GM19395 (cell line): ENCODE measurements at regions not wholly inside any gene's neighbourhood (a gene's known extent, or its start where the extent isn't known, plus 50 kb on each side); places are given as distances from the start of the nearest gene placed in this dataset.

Experiments
- ATAC-seq: cut with Tn5 transposase; IDR thresholded peaks from one replicate; pipeline ENCODE4 v1.9.1; 2021; ENCODE audit warnings: mild to moderate bottlenecking, moderate library complexity; ENCODE audit not compliant: unreplicated experiment

DNA sequence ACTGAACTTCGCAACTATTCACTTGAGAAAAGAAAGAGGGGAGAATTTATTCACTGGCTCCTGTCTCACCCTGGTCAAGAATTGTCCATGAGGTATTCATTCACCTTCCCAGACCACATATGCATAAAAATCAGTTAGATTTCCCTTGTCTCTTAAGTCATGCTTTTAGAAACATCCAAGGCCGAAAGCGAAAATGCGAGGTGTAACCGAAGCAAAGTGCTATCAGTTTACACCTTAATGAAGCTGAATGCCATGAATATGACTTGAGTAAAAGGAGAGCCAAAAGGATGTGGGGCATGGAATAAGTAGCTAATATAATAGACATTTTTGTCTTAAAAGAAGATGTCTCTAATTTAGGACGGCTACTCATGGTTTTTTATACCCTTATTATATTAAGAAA lies 965.6 kb upstream of the CHORDC1 start:
- ATAC-seq = no peak

DNA sequence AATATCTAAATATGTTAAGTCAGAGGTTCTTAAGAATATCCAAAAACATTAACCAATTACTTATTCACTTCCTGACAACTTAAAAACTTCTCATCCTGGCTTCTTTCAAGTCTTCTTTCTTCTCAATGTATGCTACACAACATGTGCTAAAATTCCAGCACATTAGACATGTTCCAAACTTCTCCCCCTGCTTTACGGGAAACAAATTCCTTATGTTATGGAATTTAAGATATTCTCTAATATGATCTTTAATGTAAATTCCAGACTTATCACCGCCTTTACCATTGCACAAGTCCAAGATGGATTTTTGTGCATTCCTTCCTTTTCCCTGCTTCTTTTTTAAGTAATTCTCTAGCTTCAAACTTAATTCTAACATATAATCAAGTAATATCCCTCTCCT lies 964.5 kb upstream of the CHORDC1 start:
- ATAC-seq = no peak

DNA sequence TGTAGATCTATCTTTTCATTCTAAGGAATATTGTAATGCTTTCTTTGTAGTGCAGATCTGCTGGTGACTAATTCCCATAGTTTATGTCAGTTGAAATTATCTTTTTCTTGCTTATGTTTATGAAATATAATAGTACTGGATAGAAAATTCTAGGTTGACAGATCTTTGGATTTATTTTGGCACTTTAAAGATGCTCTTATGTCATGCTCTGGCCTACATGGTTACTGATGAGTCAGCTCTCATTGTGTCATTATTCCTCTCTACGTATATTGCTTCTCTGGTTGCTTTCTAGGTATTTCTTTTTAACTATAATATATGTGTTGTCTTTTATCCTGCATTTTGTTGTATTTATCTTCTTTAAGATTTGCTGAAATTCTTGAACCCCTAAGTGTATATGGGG lies 955.5 kb upstream of the CHORDC1 start:
- ATAC-seq = no peak

DNA sequence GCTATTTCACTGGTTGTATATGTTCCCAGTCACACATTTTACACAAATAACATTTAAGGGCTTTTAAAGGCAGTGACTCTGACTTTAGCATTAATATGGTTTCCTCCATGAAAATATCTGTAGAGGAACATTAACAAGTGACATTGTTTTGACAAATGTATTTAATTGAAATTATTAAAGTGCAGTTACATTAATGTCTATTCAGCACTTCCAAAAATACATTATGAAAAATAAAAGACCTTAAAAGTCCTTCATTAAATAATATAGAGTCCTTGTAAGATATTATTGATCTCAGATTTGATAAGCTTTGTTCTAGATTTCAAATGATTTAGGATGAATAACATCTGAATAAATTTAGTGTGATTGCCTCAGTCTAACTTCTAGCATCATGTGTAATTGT lies 951.9 kb upstream of the CHORDC1 start:
- ATAC-seq = no peak

DNA sequence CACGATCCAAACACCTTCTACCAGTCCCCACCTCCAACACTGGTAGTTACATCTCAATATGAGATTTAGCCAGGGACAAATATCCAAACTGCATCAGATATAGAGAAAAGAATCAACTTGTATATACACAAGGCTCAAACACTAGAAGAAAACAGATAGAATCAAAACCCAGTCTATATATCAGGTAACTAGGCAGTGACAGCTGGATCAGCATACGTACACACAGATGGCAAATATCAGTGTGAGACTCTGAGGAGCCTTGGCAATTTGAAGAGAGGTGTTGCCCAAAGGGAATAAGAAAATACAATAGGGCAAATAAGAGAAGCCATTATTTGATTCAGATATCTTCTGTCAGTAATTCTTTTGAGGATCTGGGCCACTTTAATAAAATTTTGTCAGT lies 951.3 kb upstream of the CHORDC1 start:
- ATAC-seq = no peak

DNA sequence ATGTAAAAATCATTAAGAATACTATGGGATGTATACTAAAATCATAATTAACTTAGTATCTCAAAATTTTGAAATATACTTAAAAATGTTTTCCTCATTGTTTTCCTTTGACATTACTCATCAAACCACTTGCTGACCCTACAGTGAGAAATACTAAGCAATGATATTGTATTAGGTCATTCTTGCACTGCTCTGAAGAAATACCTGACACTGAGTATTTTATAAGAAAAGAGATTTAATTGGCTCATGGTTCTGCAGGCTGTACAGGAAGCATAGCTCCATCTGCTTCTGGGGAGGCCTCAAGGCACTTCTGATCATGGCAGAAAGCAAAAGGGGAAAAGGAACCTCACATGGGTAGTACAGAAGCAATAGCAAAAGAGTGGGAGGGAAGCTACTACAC lies 950.9 kb upstream of the CHORDC1 start:
- ATAC-seq = no peak

DNA sequence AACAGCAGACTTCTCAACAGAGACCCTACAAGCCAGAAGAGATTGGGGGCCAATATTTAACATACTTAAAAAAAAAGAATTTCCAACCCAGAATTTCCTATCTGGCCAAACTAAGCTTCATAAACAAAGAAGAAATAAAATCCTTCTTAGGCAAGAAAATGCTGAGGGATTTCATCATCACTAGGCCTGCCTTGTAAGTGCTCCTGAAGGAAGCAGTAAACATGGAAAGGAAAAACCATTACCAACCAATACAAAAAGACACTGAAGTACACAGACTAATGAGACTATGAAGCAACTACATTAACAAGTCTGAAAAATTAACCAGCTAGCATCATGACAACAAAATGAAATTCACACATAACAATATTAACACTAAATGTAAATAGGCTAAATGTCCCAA lies 947.9 kb upstream of the CHORDC1 start:
- ATAC-seq = no peak

DNA sequence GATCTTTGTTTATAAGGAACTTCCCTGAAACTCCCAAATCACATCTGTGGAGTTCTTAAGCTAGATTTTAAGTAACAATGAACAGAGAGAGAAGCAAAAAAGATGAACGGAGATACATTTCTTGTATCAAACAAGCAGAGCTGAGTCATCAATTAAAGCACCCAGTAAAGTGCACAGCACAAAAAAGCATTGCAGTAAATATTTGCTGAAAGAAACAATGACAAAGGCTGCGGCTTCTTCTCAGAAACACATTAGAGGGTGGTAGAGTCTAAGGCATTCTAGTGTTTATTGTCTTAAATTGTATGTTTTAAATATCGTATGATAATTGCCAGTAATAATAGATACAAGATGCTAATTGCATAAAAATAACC lies 941.6 kb upstream of the CHORDC1 start:
- no peak for ATAC-seq

DNA sequence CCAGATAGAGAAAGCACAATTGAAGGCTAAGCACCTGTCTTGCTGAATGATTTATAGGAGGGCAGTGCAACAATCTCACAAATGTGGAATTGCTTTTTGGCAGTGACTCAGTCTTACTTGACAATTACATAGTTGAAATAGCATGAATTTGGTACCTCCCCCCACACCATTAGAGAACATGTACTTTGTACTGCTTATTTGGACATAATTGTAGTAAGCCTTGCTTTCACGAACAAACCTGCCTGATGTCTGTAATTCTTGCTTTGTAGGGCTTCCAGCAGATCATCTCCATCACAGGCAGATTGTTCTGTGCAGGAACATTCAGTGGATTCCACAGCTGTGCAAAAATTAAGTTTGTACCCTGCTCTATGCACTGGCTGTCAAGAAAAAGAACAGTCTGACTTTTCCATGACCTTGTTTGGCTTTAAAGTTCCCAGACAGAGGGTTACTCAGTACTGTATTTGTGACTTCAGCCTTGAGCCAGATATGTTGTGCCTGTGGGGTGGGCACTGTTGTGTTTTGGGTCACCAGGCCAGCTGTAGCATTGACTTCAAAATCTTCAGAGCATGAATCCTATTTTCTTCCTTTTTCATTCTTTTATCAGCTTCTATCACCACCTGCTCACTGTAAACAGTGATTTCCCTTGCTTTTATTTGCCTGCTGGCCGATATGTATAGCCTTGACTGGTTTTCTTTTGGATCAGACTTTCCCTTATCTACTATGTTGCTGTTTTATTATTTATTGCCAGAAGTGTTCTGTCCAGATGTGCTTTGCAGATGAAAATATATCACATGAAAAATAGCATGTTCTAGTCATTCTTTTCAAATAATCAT lies 941.0 kb upstream of the CHORDC1 start:
- ATAC-seq = no peak

DNA sequence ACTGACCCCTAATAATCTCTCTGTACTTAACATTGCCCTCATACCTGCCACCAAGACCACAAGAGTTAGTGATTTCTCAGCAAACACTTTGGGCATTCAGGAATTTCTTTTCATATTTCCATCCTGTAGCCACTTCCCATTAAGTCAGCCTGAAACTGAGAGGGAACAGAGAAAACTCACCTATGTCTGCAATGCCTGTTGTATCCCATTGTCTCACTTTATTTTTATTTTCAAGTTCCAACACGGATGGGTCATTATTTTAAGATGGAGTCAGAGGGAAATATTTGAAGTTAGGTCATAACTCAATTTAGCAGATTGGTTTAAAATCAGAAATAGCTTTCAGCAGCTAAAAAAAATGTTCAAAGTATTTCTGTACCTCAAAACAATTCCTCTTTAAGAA lies 937.8 kb upstream of the CHORDC1 start:
- ATAC-seq = no peak

DNA sequence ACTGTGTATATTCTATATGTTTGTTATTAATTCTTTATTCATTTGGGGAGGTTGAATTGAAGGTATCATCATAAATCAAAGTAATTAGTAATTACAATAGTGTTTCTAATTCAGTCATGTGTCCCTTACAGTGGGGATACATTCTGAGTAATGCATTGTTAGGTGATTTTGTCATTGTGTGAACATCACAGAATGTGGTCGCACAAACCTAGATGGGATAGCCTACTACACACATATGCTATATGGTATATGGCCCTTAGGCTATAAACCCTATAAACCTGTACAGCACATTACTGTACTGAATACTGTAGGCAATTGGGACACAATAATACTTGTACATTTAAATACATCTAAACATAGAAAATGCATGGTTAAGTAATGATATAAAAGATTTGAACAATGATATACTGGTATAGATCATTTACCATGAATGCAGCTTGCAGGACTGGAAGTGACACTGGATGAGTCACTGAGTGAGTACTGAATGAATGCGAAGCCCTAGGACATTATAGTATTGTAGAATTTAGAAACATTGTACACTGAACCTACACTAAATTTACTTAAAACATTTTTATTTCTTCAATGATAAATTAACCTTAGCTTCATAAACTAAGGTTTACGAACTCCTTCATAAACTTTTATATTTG lies 936.2 kb upstream of the CHORDC1 start:
- ATAC-seq = no peak

DNA sequence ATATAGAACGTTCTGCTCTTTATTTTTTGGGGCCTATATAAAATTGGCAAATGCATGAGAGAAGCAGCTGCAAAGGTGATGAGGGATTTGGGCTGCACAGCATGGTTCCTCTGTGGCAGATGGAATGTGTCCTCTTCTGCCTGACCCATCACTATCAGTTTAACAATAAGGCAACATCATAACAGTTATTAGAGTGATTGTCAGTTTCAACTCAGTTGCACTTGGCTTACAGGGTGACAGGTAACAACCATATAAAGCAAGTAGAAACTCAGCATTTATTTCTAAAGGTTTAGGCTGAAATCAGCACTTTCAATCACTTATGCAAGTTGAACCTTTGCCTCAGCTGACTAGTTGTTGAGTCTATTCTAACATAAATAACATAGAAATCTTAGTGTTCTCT lies 935.4 kb upstream of the CHORDC1 start:
- no peak for ATAC-seq

DNA sequence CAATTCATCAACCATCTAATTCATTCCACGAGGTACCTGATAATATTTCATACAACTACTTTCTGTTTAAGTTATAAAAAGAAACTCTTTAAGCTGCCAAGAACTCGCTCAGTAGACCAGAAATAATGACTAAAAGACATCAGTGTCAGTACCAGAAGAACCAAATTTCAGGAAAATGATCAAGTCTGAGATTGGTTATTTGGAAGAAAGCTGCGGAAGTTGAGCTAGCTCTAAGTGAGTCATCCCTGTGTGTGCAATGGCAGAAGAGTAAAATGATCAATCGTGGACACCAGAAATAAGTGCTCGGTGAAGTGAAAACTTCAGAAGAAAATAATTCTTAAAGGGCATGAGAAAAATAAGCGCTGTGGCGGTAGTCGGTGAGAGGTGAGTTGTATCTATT lies 933.2 kb upstream of the CHORDC1 start:
- no peak for ATAC-seq

DNA sequence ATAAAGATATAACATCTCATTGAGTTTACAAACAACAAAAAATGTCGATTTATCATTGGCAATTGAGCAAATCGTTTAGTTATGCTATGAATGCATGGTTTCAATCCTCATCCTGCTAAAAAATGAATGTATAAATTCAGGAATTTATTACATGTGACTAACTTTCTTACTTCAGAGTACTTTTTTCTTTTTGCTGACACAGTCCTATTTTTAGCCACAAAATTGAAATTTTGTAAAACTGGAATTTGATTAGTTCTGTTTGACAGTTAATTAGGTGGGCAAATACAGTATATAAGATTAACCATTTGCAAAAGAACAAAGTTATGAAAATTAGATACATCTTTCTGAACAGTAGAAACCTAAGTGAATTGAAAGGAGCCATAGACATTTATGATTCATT lies 925.0 kb upstream of the CHORDC1 start:
- ATAC-seq = no peak

DNA sequence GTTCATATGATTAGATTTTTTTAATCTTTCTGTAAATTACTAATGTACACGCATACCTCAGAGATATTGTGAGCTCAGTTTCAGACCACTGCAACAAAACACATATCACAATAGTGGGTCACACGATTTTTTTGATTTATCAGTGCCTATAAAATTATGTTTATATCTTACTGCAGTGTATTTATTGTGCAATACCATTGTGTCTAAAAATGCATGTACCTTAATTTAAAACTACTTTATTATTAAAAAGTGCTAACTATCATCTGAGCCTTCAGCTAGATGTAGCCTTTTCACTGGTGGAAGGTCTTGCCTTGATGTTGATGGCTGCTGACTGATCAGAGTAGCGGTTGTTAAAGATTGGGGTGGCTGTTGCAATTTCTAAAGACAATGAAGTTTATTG lies 918.8 kb upstream of the CHORDC1 start:
- no peak for ATAC-seq

DNA sequence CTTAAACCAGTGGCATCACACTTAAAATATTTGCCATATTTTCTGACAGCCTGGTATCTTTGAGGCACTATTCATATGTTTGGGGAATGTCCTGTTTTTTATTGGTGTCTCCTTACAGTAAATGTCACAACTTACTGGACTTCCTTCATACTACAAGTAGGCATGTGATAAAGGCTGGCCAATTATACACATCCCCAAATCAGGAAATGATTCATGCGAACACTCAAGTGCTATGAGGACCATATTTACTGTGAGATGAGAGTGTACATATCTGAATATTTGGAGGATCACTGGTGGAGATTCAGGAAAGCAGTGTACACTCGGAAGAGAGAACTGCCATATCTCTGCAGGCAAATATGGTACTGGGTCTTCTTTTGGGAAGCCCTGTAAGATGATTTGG lies 913.8 kb upstream of the CHORDC1 start:
- no peak for ATAC-seq

DNA sequence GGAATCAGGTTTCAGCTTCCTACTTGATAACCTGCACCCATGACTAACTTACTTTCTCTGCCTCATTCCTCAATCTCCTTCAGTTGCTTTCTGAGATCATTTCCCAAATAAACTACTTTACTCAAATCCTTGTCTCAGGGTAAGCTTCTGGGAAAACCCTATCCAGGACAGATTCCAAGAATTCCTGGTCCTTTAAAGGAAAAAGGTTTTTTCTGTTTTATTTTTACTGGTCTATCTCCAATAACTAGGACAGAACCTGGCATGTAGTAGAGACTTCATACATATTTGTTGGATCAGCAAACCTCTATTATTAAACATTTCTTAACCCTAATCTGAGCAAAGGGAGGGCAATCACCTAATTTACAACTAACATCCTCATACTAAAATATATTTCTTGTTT lies 910.5 kb upstream of the CHORDC1 start:
- ATAC-seq = no peak

DNA sequence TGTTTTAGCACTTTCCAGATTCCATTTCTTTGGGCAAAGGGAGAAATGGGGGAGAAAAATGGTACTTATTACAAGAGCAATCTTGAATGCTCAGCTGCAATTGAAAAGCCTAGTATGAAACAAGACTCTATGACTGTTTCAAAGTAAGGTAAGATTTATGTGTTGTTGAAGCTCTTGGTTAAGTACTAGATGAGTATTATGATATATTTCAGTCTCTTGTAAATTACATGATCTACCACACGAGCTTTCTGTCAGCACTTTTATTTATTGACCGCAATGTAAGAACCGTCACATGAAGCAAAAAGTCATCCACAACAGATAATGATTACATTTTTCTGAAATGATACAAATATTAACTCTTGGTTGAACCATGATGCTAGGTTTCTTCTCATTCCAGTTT lies 906.7 kb upstream of the CHORDC1 start:
- ATAC-seq = no peak

DNA sequence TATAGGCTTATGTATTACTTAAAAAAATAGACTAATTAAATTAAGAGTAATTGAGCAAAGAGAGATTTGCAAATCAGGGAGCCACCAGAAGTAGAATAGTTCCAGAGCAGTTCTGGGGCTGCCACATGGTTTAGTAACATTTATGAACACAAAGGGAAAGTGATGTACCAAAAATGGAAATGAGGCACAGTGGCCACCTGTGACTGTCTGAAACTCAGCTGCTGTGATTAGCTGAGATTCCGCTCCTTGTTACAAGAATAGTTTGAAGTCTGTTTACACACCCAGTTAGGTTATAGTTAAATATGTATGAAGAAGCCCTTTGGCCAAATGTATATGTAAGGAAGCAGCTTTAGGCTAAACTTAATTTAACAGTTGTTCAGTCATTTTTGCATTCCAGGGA lies 901.5 kb upstream of the CHORDC1 start:
- no peak for ATAC-seq

DNA sequence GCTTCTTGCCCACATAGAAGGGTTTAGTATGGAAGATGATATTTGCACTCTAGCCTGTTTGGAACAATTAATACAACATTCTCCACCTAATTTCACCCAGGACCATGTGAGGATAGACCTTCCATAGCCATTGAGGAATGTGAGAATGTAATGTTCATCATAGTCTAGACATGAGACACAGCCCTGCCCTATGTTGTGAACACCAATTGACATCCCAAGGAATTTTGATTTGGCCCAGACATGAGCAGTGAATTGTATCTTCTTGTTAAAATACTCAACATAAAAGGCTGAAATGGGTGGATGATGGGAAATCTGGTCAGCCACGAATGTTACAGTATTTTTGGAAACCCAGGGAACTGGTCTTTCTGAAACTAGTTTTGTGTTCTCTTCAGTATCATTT lies 892.3 kb upstream of the CHORDC1 start:
- no peak for ATAC-seq

DNA sequence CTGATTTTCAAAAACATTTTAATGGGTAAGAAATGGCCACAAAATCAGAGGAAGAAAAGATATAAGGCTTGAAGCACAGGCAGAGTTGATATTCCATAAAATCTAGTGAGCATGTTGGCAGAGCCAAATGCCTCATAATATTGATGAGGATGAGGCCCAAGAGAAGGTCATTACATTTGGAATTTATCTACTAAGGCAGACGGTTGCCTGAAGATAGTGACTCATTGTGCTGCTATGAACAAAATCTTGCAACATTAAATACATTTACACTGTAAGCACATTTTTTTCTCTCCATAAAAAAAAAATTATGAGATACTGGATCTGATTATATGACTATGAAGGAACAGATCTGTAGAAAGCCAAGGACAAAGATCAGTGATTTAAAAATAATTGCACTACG lies 881.4 kb upstream of the CHORDC1 start:
- no peak for ATAC-seq

DNA sequence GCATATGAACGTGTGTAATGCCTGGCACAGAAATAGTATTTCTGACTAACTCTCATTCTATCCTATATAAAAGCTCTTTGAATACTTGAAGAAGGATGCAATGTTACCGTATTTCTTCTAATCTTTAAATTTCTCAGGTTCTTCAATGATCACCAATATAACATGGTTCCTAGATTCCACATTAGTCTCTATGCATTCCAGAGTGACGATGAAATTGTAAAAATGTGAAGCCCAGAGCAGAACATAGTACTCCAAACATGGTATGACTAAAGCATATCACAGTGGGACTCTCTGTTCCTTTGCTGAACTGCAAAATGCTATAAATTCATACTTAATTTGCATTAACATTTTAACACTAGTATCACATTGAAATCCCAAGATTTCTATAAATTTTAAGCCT lies 877.6 kb upstream of the CHORDC1 start:
- ATAC-seq = no peak

DNA sequence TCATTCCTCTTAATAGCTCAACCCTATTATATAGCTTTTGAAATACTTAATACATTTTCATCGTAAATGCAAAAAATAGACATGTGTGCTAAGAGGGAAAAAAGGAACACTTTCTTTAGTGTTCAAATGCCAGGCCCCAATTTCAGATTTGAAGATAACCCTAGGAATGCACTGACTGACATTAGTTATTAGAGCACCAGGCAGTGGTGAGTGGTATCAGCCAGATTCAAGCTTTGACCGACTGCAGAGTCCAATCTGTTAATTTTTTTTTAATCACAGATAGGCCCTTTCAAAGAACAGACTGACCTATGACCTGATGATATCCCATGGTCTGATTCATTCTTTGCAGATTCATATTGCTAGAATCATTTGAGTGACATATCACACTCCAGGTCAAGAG lies 874.2 kb upstream of the CHORDC1 start:
- ATAC-seq = no peak
